HUES6 (cell line): ENCODE measurements at regions not wholly inside any gene's neighbourhood (a gene's known extent, or its start where the extent isn't known, plus 50 kb on each side); places are given as distances from the start of the nearest gene placed in this dataset.

Source experiments
- H3K27ac ChIP-seq: 2 replicates; pipeline ENCODE4 v1.7.0; 2013; ENCODE audit warnings: low read depth, mild to moderate bottlenecking, low read length, inconsistent platforms
- H3K27me3 ChIP-seq: 2 replicates; pipeline ENCODE4 v1.6.1; 2013; ENCODE audit warnings: low read length; ENCODE audit not compliant: control insufficient read depth, insufficient read depth
- H3K36me3 ChIP-seq: 2 replicates; pipeline ENCODE4 v1.6.1; 2013; ENCODE audit warnings: low read length; ENCODE audit not compliant: control insufficient read depth, insufficient read depth
- H3K4me1 ChIP-seq: 2 replicates; pipeline ENCODE4 v1.6.1; 2013; ENCODE audit warnings: low read length; ENCODE audit not compliant: control insufficient read depth, insufficient read depth
- H3K4me3 ChIP-seq: 2 replicates; pipeline ENCODE4 v1.5.1; 2013; ENCODE audit warnings: low read depth, low read length
- H3K9ac ChIP-seq: one replicate; pipeline ENCODE4 v1.6.1; 2013; ENCODE audit warnings: mild to moderate bottlenecking, low read length
- H3K9me3 ChIP-seq: 2 replicates; pipeline ENCODE4 v1.6.1; 2013; ENCODE audit warnings: low read depth, low read length; ENCODE audit not compliant: control insufficient read depth, insufficient read depth

GRCh38 chr14:61941421-61942150 lies 179.4 kb downstream of the SNAPC1 start:
- Histone ChIP-seq H3K4me1 (peaks cover 19% of the 10 kb centered on the region), H3K27me3 (no peaks in the 10 kb centered on the region), H3K9me3 (no peaks in the 10 kb centered on the region), H3K9ac (no peak overlapping the region), H3K36me3 (no peaks in the 10 kb centered on the region), H3K4me3 (no peak overlapping the region), H3K27ac (no peak overlapping the region)

- Histone ChIP-seq H3K9me3 (no peaks in the 10 kb centered on the region), H3K4me3 (no peak overlapping the region), H3K9ac (no peak overlapping the region), H3K27ac (no peak overlapping the region), H3K4me1 (peaks cover under 1% of the 10 kb centered on the region; the same call in 1 of the 2 replicates), H3K27me3 (no peaks in the 10 kb centered on the region), H3K36me3 (no peaks in the 10 kb centered on the region)
Measured at GRCh38 chr14:61948376-61948775, 186.2 kb downstream of the SNAPC1 start.

GRCh38 chr14:61950340-61950739 lies 188.1 kb downstream of the SNAPC1 start:
- Histone ChIP-seq H3K9ac (no peak overlapping the region), H3K27me3 (no peaks in the 10 kb centered on the region), H3K4me3 (no peak overlapping the region), H3K9me3 (no peaks in the 10 kb centered on the region), H3K36me3 (no peaks in the 10 kb centered on the region), H3K4me1 (peaks cover 3% of the 10 kb centered on the region; the same call in 1 of the 2 replicates), H3K27ac (no peak overlapping the region)

GRCh38 chr14:61953602-61954001 lies 191.4 kb downstream of the SNAPC1 start:
- Histone ChIP-seq H3K4me1 (peaks cover 3% of the 10 kb centered on the region; the same call in 1 of the 2 replicates), H3K27ac (no peak overlapping the region), H3K36me3 (no peaks in the 10 kb centered on the region), H3K9me3 (peaks cover 5% of the 10 kb centered on the region), H3K27me3 (no peaks in the 10 kb centered on the region), H3K4me3 (no peak overlapping the region), H3K9ac (no peak overlapping the region)

- H3K4me3 ChIP-seq: no peak overlapping the region
- peaks cover 5% of the 10 kb centered on the region for H3K9me3 ChIP-seq
- H3K9ac ChIP-seq: no peak overlapping the region
- H3K27ac ChIP-seq: no peak overlapping the region
- H3K27me3 ChIP-seq: no peaks in the 10 kb centered on the region
- H3K4me1 ChIP-seq: peaks cover 3% of the 10 kb centered on the region; the same call in 1 of the 2 replicates
- no peaks in the 10 kb centered on the region for H3K36me3 ChIP-seq
Measured at GRCh38 chr14:61954306-61954705, 192.1 kb downstream of the SNAPC1 start.

GRCh38 chr14:61956517-61956916 lies 194.3 kb downstream of the SNAPC1 start:
- Histone ChIP-seq H3K27ac (no peak overlapping the region), H3K4me1 (peaks cover 3% of the 10 kb centered on the region; the same call in 1 of the 2 replicates)

GRCh38 chr14:61959348-61959747 lies 197.1 kb downstream of the SNAPC1 start:
- Histone ChIP-seq H3K9me3 (peaks cover 5% of the 10 kb centered on the region), H3K36me3 (no peaks in the 10 kb centered on the region), H3K27ac (no peak overlapping the region), H3K9ac (no peak overlapping the region), H3K4me3 (no peak overlapping the region), H3K4me1 (no peaks in the 10 kb centered on the region), H3K27me3 (no peaks in the 10 kb centered on the region)

More at GRCh38 chr14:61956517-61956916, 194.3 kb downstream of the SNAPC1 start:
- peaks cover 5% of the 10 kb centered on the region for H3K9me3 ChIP-seq
- H3K36me3 ChIP-seq: no peaks in the 10 kb centered on the region
- H3K9ac ChIP-seq: no peak overlapping the region
- no peaks in the 10 kb centered on the region for H3K27me3 ChIP-seq
- H3K4me3 ChIP-seq: no peak overlapping the region

GRCh38 chr14:61961369-61961768 lies 199.1 kb downstream of the SNAPC1 start:
- H3K4me3 ChIP-seq: no peak overlapping the region
- peaks cover 3% of the 10 kb centered on the region; the same call in 1 of the 2 replicates for H3K9me3 ChIP-seq
- no peaks in the 10 kb centered on the region for H3K27me3 ChIP-seq

GRCh38 chr14:61963926-61964325 lies 201.7 kb downstream of the SNAPC1 start:
- Histone ChIP-seq H3K27me3 (no peaks in the 10 kb centered on the region), H3K9ac (no peak overlapping the region), H3K36me3 (no peaks in the 10 kb centered on the region), H3K4me3 (no peak overlapping the region), H3K4me1 (no peaks in the 10 kb centered on the region), H3K9me3 (no peaks in the 10 kb centered on the region), H3K27ac (no peak overlapping the region)

More at GRCh38 chr14:61961369-61961768, 199.1 kb downstream of the SNAPC1 start:
- no peaks in the 10 kb centered on the region for H3K36me3 ChIP-seq
- no peak overlapping the region for H3K9ac ChIP-seq
- no peaks in the 10 kb centered on the region for H3K4me1 ChIP-seq
- no peak overlapping the region for H3K27ac ChIP-seq

- Histone ChIP-seq H3K27me3 (no peaks in the 10 kb centered on the region), H3K36me3 (no peaks in the 10 kb centered on the region), H3K9ac (no peak overlapping the region), H3K27ac (no peak overlapping the region), H3K4me1 (no peaks in the 10 kb centered on the region), H3K4me3 (no peak overlapping the region), H3K9me3 (no peaks in the 10 kb centered on the region)
Measured at GRCh38 chr14:61965030-61965745, 203.0 kb downstream of the SNAPC1 start.

- Histone ChIP-seq H3K9me3 (no peaks in the 10 kb centered on the region), H3K27ac (no peak overlapping the region), H3K4me3 (no peak overlapping the region), H3K9ac (no peak overlapping the region), H3K4me1 (no peaks in the 10 kb centered on the region), H3K27me3 (no peaks in the 10 kb centered on the region), H3K36me3 (no peaks in the 10 kb centered on the region)
Measured at GRCh38 chr14:61968207-61968606, 206.0 kb downstream of the SNAPC1 start.
